ENCODE measurements at regions not wholly inside any gene's neighbourhood (a gene's known extent, or its start where the extent isn't known, plus 50 kb on each side); places are given as distances from the start of the nearest gene placed in this dataset.
"Not testable (repeated sequence)": the region's sequence is repeated elsewhere in the genome, so short reads cannot be mapped to it uniquely, and the experiment has no call there.

- no CpG with 5 or more reads among the region's 3 CpGs for WGBS (ENCODE audit: insufficient coverage)
- H3K36me3 ChIP-seq (replicated peaks in 1 of 2; ENCODE audit: control extremely low read depth in 1 of 2, control insufficient read depth in 1 of 2, extremely low read depth in 1 of 2, insufficient read depth in 2 of 2, low read length in 1 of 2), result no peaks in the 10 kb centered on the region
- H3K9ac ChIP-seq (ENCODE audit: low read length), result no peak overlapping the region
- TF ChIP-seq EZH2 (IDR thresholded peaks at IDR 0.05; ENCODE audit: borderline replicate concordance, insufficient read depth, low read depth, low read length, poor library complexity, severe bottlenecking), result no peak
- no peak for TF ChIP-seq CTCF (IDR thresholded peaks at IDR 0.05)
- no peak overlapping the region for H3K4me3 Mint-ChIP-seq
- H3K27ac ChIP-seq (ENCODE audit: low read length in 2 of 2), result no peak overlapping the region
- no peaks in the 10 kb centered on the region for H4K20me1 ChIP-seq (ENCODE audit: control insufficient read depth, insufficient read depth, low read length, poor library complexity, severe bottlenecking)
- no peak for ATAC-seq (ENCODE audit: low read depth)
- DNase-seq, result no peak
- intact Hi-C loops (cut with micrococcal nuclease), result no loop called here
- H3K9me3 Mint-ChIP-seq (ENCODE audit: insufficient read depth), result no peaks in the 10 kb centered on the region
- no peaks in the 10 kb centered on the region for H3K27me3 ChIP-seq (replicated peaks in 1 of 4; ENCODE audit: control extremely low read depth in 1 of 4, control insufficient read depth in 3 of 4, insufficient read depth in 4 of 4, low read length in 3 of 4)
- H3K79me2 ChIP-seq (ENCODE audit: control insufficient read depth, insufficient read depth, low read length), result no peaks in the 10 kb centered on the region
- no peaks in the 10 kb centered on the region for H3K4me1 ChIP-seq (ENCODE audit: control insufficient read depth in 2 of 2, insufficient read depth in 2 of 2, low read length in 2 of 2)
- H3K9me3 ChIP-seq (ENCODE audit: control extremely low read depth in 1 of 3, control insufficient read depth in 2 of 3, insufficient read depth in 1 of 3, low read length in 2 of 3), result no peaks in the 10 kb centered on the region
- no peak overlapping the region for H3K4me3 ChIP-seq (ENCODE audit: control extremely low read depth in 1 of 5, extremely low read depth in 1 of 5, insufficient read depth in 1 of 5, low read depth in 2 of 5, low read length in 4 of 5)
- POLR2A ChIA-PET, result no interaction called here
- no peak overlapping the region for H2AFZ ChIP-seq (ENCODE audit: insufficient read depth, low read depth, low read length, poor library complexity, severe bottlenecking)
- no peak overlapping the region for H3K27ac Mint-ChIP-seq
- H3K4me1 Mint-ChIP-seq, result no peaks in the 10 kb centered on the region
- H3K4me2 ChIP-seq (replicated peaks; ENCODE audit: low read depth, low read length, poor library complexity, severe bottlenecking), result no peak overlapping the region
- CTCF ChIA-PET, result no interaction called here
- no peaks in the 10 kb centered on the region for H3K27me3 Mint-ChIP-seq
Observed at GRCh38 chr4:148842843-148843242, 400.6 kb upstream of the NR3C2 start.

- intact Hi-C loops (cut with micrococcal nuclease); H3K27ac Mint-ChIP-seq: not testable (repeated sequence)
Observed at GRCh38 chr4:148837571-148837970, 395.4 kb upstream of the NR3C2 start.

More at GRCh38 chr4:148837571-148837970, 395.4 kb upstream of the NR3C2 start:
- H3K36me3 ChIP-seq (replicated peaks in 1 of 2; ENCODE audit: control extremely low read depth in 1 of 2, control insufficient read depth in 1 of 2, extremely low read depth in 1 of 2, insufficient read depth in 2 of 2, low read length in 1 of 2); DNase-seq; H3K27me3 Mint-ChIP-seq; H3K9ac ChIP-seq (ENCODE audit: low read length); H3K4me2 ChIP-seq (replicated peaks; ENCODE audit: low read depth, low read length, poor library complexity, severe bottlenecking); H3K9me3 ChIP-seq (ENCODE audit: control extremely low read depth in 1 of 3, control insufficient read depth in 2 of 3, insufficient read depth in 1 of 3, low read length in 2 of 3); POLR2A ChIA-PET; H3K27ac ChIP-seq (ENCODE audit: low read length in 2 of 2); H3K79me2 ChIP-seq (ENCODE audit: control insufficient read depth, insufficient read depth, low read length); H2AFZ ChIP-seq (ENCODE audit: insufficient read depth, low read depth, low read length, poor library complexity, severe bottlenecking); CTCF ChIA-PET; H3K4me3 Mint-ChIP-seq; ATAC-seq (ENCODE audit: low read depth); H3K9me3 Mint-ChIP-seq (ENCODE audit: insufficient read depth); H4K20me1 ChIP-seq (ENCODE audit: control insufficient read depth, insufficient read depth, low read length, poor library complexity, severe bottlenecking); H3K4me3 ChIP-seq (ENCODE audit: control extremely low read depth in 1 of 5, extremely low read depth in 1 of 5, insufficient read depth in 1 of 5, low read depth in 2 of 5, low read length in 4 of 5); H3K27me3 ChIP-seq (replicated peaks in 1 of 4; ENCODE audit: control extremely low read depth in 1 of 4, control insufficient read depth in 3 of 4, insufficient read depth in 4 of 4, low read length in 3 of 4): not testable (repeated sequence)
- WGBS (ENCODE audit: insufficient coverage), result 80% methylated on average over 1 of the region's 2 CpGs
- H3K4me1 ChIP-seq (ENCODE audit: control insufficient read depth in 2 of 2, insufficient read depth in 2 of 2, low read length in 2 of 2), result peaks cover 18 to 19% of the 10 kb centered on the region in 2 donors
- H3K4me1 Mint-ChIP-seq, result peaks cover 20% of the 10 kb centered on the region

All from B cell (primary cell).